Mesenchymal stem cell (in vitro differentiated cells and primary cell): ENCODE measurements at regions not wholly inside any gene's neighbourhood (a gene's known extent, or its start where the extent isn't known, plus 50 kb on each side); places are given as distances from the start of the nearest gene placed in this dataset.

Source experiments
- DNase-seq: peaks from one replicate; pipeline ENCODE4 v3.0.0-alpha.2; 2013
- H2AFZ ChIP-seq: one replicate; pipeline ENCODE4 v1.6.1; 2013; ENCODE audit warnings: low read depth, mild to moderate bottlenecking, control low read depth, inconsistent platforms, low read length, moderate library complexity
- H2AK5ac ChIP-seq: 2 replicates; pipeline ENCODE4 v1.6.1; 2013; ENCODE audit warnings: low read length, moderate library complexity, mild to moderate bottlenecking, inconsistent platforms; ENCODE audit not compliant: severe bottlenecking
- H2BK120ac ChIP-seq: one replicate; pipeline ENCODE4 v1.6.1; 2013; ENCODE audit warnings: low read depth, mild to moderate bottlenecking, inconsistent platforms, low read length, moderate library complexity
- H2BK12ac ChIP-seq, 2 experiments: one replicate each; pipeline ENCODE4 v1.6.1; 2013; ENCODE audit warnings: inconsistent platforms in 2 of 2, low read length in 2 of 2, mild to moderate bottlenecking in 2 of 2, moderate library complexity in 2 of 2, control low read depth in 1 of 2
- H2BK15ac ChIP-seq: one replicate; pipeline ENCODE4 v1.6.1; 2013; ENCODE audit warnings: mild to moderate bottlenecking, low read depth, inconsistent platforms; ENCODE audit not compliant: poor library complexity, severe bottlenecking
- H2BK5ac ChIP-seq: 2 replicates; pipeline ENCODE4 v1.6.1; 2013; ENCODE audit warnings: low read depth, mild to moderate bottlenecking, low read length, control low read depth, inconsistent platforms; ENCODE audit not compliant: poor library complexity, severe bottlenecking
- H3K14ac ChIP-seq, 2 experiments: one replicate each; pipeline ENCODE4 v1.6.1; 2013; ENCODE audit warnings: inconsistent platforms in 2 of 2, low read length in 2 of 2, control low read depth in 1 of 2, mild to moderate bottlenecking in 1 of 2, moderate library complexity in 1 of 2
- H3K18ac ChIP-seq, 2 experiments: one replicate each; pipeline ENCODE4 v1.6.1; 2013; ENCODE audit warnings: inconsistent platforms in 2 of 2, low read length in 2 of 2, control low read depth in 1 of 2, low read depth in 1 of 2, mild to moderate bottlenecking in 1 of 2
- H3K23ac ChIP-seq, 2 experiments: one replicate each; pipeline ENCODE4 v1.6.1; 2013; ENCODE audit warnings: inconsistent platforms in 2 of 2, low read length in 2 of 2, mild to moderate bottlenecking in 2 of 2, moderate library complexity in 2 of 2, control low read depth in 1 of 2
- H3K27ac ChIP-seq: 2 replicates; pipeline ENCODE4 v1.5.1; 2013; ENCODE audit warnings: mild to moderate bottlenecking, moderate library complexity, low read length, control low read depth, inconsistent platforms; ENCODE audit not compliant: poor library complexity, severe bottlenecking
- H3K27me3 ChIP-seq, 2 experiments: 2 replicates each; pipeline versions ENCODE4 v1.6.1 to v1.7.0; 2013; ENCODE audit warnings: low read length in 2 of 2, mild to moderate bottlenecking in 2 of 2, moderate library complexity in 2 of 2, control low read depth in 1 of 2, inconsistent platforms in 1 of 2; ENCODE audit not compliant: control insufficient read depth in 1 of 2, insufficient read depth in 1 of 2
- H3K36me3 ChIP-seq, 2 experiments: 2 replicates each; pipeline versions ENCODE4 v1.6.1 to v1.7.0; 2013; ENCODE audit warnings: low read length in 2 of 2, control low read depth in 1 of 2, inconsistent platforms in 1 of 2, low read depth in 1 of 2, mild to moderate bottlenecking in 1 of 2; ENCODE audit not compliant: insufficient read depth in 2 of 2, control insufficient read depth in 1 of 2
- H3K4ac ChIP-seq, 2 experiments: one replicate each; pipeline ENCODE4 v1.6.1; 2013; ENCODE audit warnings: inconsistent platforms in 2 of 2, low read length in 2 of 2, mild to moderate bottlenecking in 2 of 2, moderate library complexity in 2 of 2, control low read depth in 1 of 2, low read depth in 1 of 2
- H3K4me1 ChIP-seq: 2 replicates; pipeline ENCODE4 v1.6.1; 2013; ENCODE audit warnings: low read depth, low read length, control low read depth; ENCODE audit not compliant: control insufficient read depth, insufficient read depth
- H3K4me2 ChIP-seq: 2 replicates; pipeline ENCODE4 v1.6.1; 2013; ENCODE audit warnings: low read length, mild to moderate bottlenecking, inconsistent platforms; ENCODE audit not compliant: poor library complexity, severe bottlenecking
- H3K4me3 ChIP-seq, 2 experiments: 2 replicates each; pipeline versions ENCODE4 v1.5.1 to v1.7.0; 2013; ENCODE audit warnings: low read length in 2 of 2, mild to moderate bottlenecking in 2 of 2, control low read depth in 1 of 2, low read depth in 1 of 2; ENCODE audit not compliant: insufficient read depth in 1 of 2
- H3K79me1 ChIP-seq: replicated peaks from 2 replicates; pipeline ENCODE4 v1.6.1; 2013; ENCODE audit warnings: mild to moderate bottlenecking, control low read depth, low read length, inconsistent platforms; ENCODE audit not compliant: poor library complexity, severe bottlenecking
- H3K9ac ChIP-seq: 2 replicates; pipeline ENCODE4 v1.7.0; 2013; ENCODE audit warnings: mild to moderate bottlenecking, low read length, moderate library complexity
- H3K9me3 ChIP-seq: 2 replicates; pipeline ENCODE4 v1.7.0; 2013; ENCODE audit warnings: mild to moderate bottlenecking, low read length; ENCODE audit not compliant: control insufficient read depth
- H4K8ac ChIP-seq: one replicate; pipeline ENCODE4 v1.6.1; 2013; ENCODE audit warnings: inconsistent platforms, mild to moderate bottlenecking, low read length, moderate library complexity
- H4K91ac ChIP-seq: one replicate; pipeline ENCODE4 v1.6.1; 2013; ENCODE audit warnings: mild to moderate bottlenecking, low read length, inconsistent platforms
- WGBS: methylation state at CpG from one replicate; pipeline ENCODE4 v1.1.7; 2013; ENCODE audit warnings: mixed read lengths; 5-methylcytosine and 5-hydroxymethylcytosine counted together

DNA sequence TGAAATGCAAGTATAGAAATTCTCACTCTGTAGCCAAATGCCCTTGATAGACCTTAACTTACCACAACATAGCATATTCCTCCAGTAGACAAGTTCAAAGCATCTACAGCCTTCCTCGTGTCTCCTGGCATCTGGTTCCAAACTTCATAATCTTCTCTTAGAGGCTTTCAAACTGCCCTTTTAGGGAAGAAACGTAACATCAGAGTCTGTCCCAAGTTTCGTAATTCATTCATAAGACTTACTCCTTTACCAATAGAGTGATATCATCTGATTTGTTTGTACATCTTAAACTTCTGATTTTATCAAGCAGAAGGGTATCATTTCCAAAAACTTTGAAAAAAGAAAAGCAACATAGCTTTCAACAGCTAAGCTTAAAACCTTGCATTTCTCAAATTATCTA lies 137.4 kb downstream of the SPRY2 start:
- H2BK5ac ChIP-seq, result no peak overlapping the region
- WGBS, result 92% methylated on average over 2 of the region's 3 CpGs
- H4K91ac ChIP-seq, result no peak overlapping the region
- no peak overlapping the region for H2BK15ac ChIP-seq
- no peak overlapping the region for H3K18ac ChIP-seq
- H3K4me2 ChIP-seq, result no peak overlapping the region
- no peak overlapping the region for H2BK120ac ChIP-seq
- H2AK5ac ChIP-seq, result no peak overlapping the region
- no peak overlapping the region for H4K8ac ChIP-seq
- H3K4me3 ChIP-seq, result no peak overlapping the region
- H3K27ac ChIP-seq, result no peak overlapping the region
- DNase-seq, result no peak
- no peak overlapping the region for H3K23ac ChIP-seq
- no peak overlapping the region for H3K4ac ChIP-seq
- H3K4me1 ChIP-seq, result no peaks in the 10 kb centered on the region
- H3K9ac ChIP-seq, result no peak overlapping the region
- H3K27me3 ChIP-seq, result no peaks in the 10 kb centered on the region
- H3K79me1 ChIP-seq, result no peaks in the 10 kb centered on the region
- no peak overlapping the region for H2AFZ ChIP-seq
- H3K14ac ChIP-seq, result no peak overlapping the region
- no peak overlapping the region for H2BK12ac ChIP-seq
- H3K9me3 ChIP-seq, result no peaks in the 10 kb centered on the region
- no peaks in the 10 kb centered on the region for H3K36me3 ChIP-seq

DNA sequence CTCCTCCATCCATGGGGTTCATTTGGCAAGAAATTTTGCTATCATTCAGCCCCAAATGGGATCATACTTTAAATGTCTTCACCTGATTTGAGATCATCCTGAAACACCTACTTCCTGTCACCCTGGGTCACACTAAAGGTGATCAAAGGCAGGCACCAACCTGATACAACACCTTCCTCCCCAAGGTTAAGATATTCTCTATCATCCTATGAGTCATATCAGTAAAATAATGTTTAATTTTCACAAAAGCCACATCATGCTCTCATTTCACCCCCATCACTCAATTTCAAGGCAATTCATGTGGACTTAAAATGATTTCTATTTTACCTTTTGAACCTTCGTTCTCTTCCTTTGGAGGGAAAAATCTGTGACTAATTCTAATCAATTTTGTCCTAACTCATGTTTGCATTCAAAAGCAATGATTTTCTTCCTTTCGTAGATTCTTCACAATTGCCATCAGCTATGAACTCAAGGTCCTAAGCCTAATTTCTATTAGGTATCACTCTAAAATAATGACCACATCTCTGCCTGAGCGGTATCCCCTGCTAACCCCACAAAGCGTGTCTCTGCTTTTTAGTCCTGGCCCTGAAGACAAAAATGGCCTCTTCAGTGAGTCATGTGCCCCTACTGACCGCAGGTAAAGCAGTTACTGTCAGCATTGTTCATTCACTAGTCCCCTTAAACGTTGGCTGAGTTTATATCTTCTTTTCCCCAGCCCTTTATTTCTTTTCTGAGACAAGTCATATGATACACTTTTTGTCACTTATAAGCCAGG lies 139.0 kb downstream of the SPRY2 start:
- DNase-seq, result no peak
- no peak overlapping the region for H2BK5ac ChIP-seq
- 85% methylated on average over 6 of the region's 6 CpGs for WGBS
- H3K79me1 ChIP-seq, result no peaks in the 10 kb centered on the region
- no peak overlapping the region for H2AK5ac ChIP-seq
- H2BK120ac ChIP-seq, result no peak overlapping the region
- no peak overlapping the region for H3K4me3 ChIP-seq
- no peak overlapping the region for H3K4ac ChIP-seq
- H3K36me3 ChIP-seq, result no peaks in the 10 kb centered on the region
- no peak overlapping the region for H3K18ac ChIP-seq
- no peak overlapping the region for H3K9ac ChIP-seq
- no peak overlapping the region for H4K91ac ChIP-seq
- H2BK12ac ChIP-seq, result no peak overlapping the region
- H2BK15ac ChIP-seq, result no peak overlapping the region
- no peak overlapping the region for H3K23ac ChIP-seq
- H4K8ac ChIP-seq, result no peak overlapping the region
- no peak overlapping the region for H2AFZ ChIP-seq
- H3K9me3 ChIP-seq, result no peaks in the 10 kb centered on the region
- H3K4me1 ChIP-seq, result no peaks in the 10 kb centered on the region
- H3K27me3 ChIP-seq, result no peaks in the 10 kb centered on the region
- H3K27ac ChIP-seq, result no peak overlapping the region
- no peak overlapping the region for H3K14ac ChIP-seq
- no peak overlapping the region for H3K4me2 ChIP-seq

DNA sequence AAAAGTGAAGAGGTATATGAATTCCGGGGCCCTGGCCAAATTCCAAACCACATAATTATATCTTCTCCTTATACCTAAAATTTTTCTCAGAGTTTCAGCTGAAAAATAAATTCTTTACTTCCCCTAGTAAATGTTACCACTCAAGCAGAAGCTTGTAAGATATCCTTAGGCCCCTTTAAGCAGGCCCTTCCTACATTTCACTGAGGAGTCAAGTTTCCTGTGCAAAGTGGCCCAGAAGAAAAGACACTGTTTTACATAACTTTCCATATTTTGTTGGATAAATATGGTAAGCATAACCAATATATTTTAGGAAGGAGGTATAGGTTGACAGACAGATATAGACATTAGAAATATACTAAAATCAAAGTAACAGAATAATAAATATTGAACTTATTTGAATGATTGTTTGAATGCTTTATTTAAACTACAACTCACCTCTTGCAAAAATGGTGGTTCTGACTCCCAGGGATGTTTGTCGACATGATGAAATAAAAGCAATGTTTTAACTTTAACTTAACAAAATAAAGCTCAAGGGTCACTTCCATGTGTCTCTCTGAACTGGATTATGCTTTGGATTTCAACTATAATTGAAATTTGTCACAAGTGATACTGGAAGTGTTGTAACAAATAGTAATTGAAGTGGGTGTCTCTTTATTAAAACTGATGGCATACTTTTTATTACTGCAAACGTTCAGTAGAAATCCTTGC lies 141.2 kb downstream of the SPRY2 start:
- Histone ChIP-seq H3K27me3 (no peaks in the 10 kb centered on the region), H3K4me3 (no peak overlapping the region), H2BK12ac (no peak overlapping the region), H3K4ac (no peak overlapping the region), H2BK15ac (no peak overlapping the region), H3K18ac (no peak overlapping the region), H3K9ac (no peak overlapping the region), H3K9me3 (no peaks in the 10 kb centered on the region), H2BK5ac (no peak overlapping the region), H3K4me1 (no peaks in the 10 kb centered on the region), H2BK120ac (no peak overlapping the region), H3K27ac (no peak overlapping the region), H4K91ac (no peak overlapping the region), H4K8ac (no peak overlapping the region), H3K23ac (no peak overlapping the region), H3K79me1 (no peaks in the 10 kb centered on the region), H3K36me3 (no peaks in the 10 kb centered on the region), H3K14ac (no peak overlapping the region), H3K4me2 (no peak overlapping the region), H2AFZ (no peak overlapping the region), H2AK5ac (no peak overlapping the region)
- WGBS, result 69% methylated on average over 1 of the region's 3 CpGs
- no peak for DNase-seq

DNA sequence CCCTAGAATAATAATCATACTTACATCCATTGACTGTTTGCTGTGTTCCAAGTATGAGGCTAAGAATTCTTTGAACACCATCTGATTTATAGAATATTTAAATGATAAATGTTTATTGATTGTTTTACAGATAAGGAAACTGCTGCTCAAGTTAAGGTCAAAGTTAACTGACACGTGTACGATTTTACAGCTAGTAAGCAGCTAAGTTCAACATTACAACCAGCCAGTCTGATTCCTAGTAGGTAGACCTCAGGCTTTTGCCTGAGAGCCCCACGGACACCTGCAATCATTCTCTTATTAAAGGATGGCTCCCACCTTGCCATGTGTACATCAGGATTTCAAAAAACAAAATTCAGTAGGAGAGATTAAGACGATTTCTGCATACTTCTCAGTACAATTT lies 141.9 kb downstream of the SPRY2 start:
- WGBS, result 92% methylated on average over 3 of the region's 4 CpGs
- no peak overlapping the region for H4K8ac ChIP-seq

More for the DNA sequence above, 141.9 kb downstream of the SPRY2 start:
- H3K36me3 ChIP-seq, result no peaks in the 10 kb centered on the region
- no peak overlapping the region for H2AK5ac ChIP-seq
- no peak overlapping the region for H3K4me2 ChIP-seq
- H3K79me1 ChIP-seq, result no peaks in the 10 kb centered on the region
- no peak overlapping the region for H3K23ac ChIP-seq
- no peak overlapping the region for H2BK120ac ChIP-seq
- no peak overlapping the region for H3K27ac ChIP-seq
- H2BK15ac ChIP-seq, result no peak overlapping the region
- H2AFZ ChIP-seq, result no peak overlapping the region
- H2BK5ac ChIP-seq, result no peak overlapping the region
- no peaks in the 10 kb centered on the region for H3K4me1 ChIP-seq
- no peak overlapping the region for H3K9ac ChIP-seq
- H3K27me3 ChIP-seq, result no peaks in the 10 kb centered on the region
- no peak overlapping the region for H2BK12ac ChIP-seq
- no peaks in the 10 kb centered on the region for H3K9me3 ChIP-seq
- no peak for DNase-seq
- no peak overlapping the region for H3K18ac ChIP-seq
- no peak overlapping the region for H4K91ac ChIP-seq
- H3K14ac ChIP-seq, result no peak overlapping the region
- no peak overlapping the region for H3K4ac ChIP-seq
- H3K4me3 ChIP-seq, result no peak overlapping the region
